ENCODE measurements at regions not wholly inside any gene's neighbourhood (a gene's known extent, or its start where the extent isn't known, plus 50 kb on each side); places are given as distances from the start of the nearest gene placed in this dataset.

DNA sequence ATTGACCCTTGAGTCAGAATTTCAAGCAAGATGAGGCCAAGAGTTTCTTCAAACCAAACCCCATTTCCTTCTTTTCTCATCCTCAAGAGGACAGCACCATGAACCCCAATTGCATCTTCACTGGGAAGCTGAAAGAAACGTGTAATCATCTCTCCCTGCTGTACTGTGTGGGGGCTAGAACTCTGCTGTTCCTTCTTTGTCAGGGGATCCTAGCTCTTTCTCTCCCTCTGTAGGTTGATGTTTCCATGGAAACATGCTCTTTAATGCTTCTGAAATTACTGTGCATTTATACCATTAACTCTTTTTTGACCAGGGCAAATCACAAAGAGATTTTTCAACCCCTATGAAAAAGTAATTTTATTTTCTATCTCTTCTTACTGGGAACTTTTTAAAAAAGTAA, 295.1 kb downstream of the GRIN2B start:
- TF ChIP-seq ZNF282 (IDR thresholded peaks at IDR 0.05; ENCODE audit: partially characterized antibody) (no peak), IRX3 (CRISPR knock-in tag; IDR thresholded peaks at IDR 0.05; ENCODE audit: borderline replicate concordance, low read depth) (no peak), SP2 (CRISPR knock-in tag; IDR thresholded peaks at IDR 0.05) (no peak)
- TF ChIP-seq, protein P1, sequence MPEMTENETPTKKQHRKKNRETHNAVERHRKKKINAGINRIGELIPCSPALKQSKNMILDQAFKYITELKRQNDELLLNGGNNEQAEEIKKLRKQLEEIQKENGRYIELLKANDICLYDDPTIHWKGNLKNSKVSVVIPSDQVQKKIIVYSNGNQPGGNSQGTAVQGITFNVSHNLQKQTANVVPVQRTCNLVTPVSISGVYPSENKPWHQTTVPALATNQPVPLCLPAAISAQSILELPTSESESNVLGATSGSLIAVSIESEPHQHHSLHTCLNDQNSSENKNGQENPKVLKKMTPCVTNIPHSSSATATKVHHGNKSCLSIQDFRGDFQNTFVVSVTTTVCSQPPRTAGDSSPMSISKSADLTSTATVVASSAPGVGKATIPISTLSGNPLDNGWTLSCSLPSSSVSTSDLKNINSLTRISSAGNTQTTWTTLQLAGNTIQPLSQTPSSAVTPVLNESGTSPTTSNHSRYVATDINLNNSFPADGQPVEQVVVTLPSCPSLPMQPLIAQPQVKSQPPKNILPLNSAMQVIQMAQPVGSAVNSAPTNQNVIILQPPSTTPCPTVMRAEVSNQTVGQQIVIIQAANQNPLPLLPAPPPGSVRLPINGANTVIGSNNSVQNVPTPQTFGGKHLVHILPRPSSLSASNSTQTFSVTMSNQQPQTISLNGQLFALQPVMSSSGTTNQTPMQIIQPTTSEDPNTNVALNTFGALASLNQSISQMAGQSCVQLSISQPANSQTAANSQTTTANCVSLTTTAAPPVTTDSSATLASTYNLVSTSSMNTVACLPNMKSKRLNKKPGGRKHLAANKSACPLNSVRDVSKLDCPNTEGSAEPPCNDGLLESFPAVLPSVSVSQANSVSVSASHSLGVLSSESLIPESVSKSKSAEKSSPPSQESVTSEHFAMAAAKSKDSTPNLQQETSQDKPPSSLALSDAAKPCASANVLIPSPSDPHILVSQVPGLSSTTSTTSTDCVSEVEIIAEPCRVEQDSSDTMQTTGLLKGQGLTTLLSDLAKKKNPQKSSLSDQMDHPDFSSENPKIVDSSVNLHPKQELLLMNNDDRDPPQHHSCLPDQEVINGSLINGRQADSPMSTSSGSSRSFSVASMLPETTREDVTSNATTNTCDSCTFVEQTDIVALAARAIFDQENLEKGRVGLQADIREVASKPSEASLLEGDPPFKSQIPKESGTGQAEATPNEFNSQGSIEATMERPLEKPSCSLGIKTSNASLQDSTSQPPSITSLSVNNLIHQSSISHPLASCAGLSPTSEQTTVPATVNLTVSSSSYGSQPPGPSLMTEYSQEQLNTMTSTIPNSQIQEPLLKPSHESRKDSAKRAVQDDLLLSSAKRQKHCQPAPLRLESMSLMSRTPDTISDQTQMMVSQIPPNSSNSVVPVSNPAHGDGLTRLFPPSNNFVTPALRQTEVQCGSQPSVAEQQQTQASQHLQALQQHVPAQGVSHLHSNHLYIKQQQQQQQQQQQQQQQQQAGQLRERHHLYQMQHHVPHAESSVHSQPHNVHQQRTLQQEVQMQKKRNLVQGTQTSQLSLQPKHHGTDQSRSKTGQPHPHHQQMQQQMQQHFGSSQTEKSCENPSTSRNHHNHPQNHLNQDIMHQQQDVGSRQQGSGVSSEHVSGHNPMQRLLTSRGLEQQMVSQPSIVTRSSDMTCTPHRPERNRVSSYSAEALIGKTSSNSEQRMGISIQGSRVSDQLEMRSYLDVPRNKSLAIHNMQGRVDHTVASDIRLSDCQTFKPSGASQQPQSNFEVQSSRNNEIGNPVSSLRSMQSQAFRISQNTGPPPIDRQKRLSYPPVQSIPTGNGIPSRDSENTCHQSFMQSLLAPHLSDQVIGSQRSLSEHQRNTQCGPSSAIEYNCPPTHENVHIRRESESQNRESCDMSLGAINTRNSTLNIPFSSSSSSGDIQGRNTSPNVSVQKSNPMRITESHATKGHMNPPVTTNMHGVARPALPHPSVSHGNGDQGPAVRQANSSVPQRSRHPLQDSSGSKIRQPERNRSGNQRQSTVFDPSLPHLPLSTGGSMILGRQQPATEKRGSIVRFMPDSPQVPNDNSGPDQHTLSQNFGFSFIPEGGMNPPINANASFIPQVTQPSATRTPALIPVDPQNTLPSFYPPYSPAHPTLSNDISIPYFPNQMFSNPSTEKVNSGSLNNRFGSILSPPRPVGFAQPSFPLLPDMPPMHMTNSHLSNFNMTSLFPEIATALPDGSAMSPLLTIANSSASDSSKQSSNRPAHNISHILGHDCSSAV (CRISPR knock-in tag; IDR thresholded peaks at IDR 0.05; ENCODE audit: borderline replicate concordance), result no peak
- TF ChIP-seq, protein P2, sequence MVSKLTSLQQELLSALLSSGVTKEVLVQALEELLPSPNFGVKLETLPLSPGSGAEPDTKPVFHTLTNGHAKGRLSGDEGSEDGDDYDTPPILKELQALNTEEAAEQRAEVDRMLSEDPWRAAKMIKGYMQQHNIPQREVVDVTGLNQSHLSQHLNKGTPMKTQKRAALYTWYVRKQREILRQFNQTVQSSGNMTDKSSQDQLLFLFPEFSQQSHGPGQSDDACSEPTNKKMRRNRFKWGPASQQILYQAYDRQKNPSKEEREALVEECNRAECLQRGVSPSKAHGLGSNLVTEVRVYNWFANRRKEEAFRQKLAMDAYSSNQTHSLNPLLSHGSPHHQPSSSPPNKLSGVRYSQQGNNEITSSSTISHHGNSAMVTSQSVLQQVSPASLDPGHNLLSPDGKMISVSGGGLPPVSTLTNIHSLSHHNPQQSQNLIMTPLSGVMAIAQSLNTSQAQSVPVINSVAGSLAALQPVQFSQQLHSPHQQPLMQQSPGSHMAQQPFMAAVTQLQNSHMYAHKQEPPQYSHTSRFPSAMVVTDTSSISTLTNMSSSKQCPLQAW (CRISPR knock-in tag; IDR thresholded peaks at IDR 0.05), result no peak
- TF ChIP-seq, protein P3, sequence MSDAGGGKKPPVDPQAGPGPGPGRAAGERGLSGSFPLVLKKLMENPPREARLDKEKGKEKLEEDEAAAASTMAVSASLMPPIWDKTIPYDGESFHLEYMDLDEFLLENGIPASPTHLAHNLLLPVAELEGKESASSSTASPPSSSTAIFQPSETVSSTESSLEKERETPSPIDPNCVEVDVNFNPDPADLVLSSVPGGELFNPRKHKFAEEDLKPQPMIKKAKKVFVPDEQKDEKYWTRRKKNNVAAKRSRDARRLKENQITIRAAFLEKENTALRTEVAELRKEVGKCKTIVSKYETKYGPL (CRISPR knock-in tag; IDR thresholded peaks at IDR 0.05), result no peak
- no peak for FAIRE-seq
- ATAC-seq, result no peak
- Histone ChIP-seq H3K27me3 (ENCODE audit: control insufficient read depth in 1 of 2, insufficient read depth in 2 of 2, low read length in 2 of 2) (no peaks in the 10 kb centered on the region), H3K79me2 (ENCODE audit: insufficient read depth, low read length) (no peaks in the 10 kb centered on the region), H3K4me1 (ENCODE audit: insufficient read depth, low read length) (no peaks in the 10 kb centered on the region), H2AFZ (ENCODE audit: low read length) (no peak overlapping the region), H3K27ac (ENCODE audit: extremely low read length, insufficient read depth, low read length) (no peak overlapping the region), H3K36me3 (replicated peaks in 1 of 2; ENCODE audit: control insufficient read depth in 1 of 2, insufficient read depth in 2 of 2, low read length in 2 of 2) (no peaks in the 10 kb centered on the region), H3K4me2 (ENCODE audit: low read depth, low read length) (no peak overlapping the region), H3K4me3 (replicated peaks in 1 of 3; ENCODE audit: insufficient read depth in 1 of 3, low read depth in 2 of 3, low read length in 3 of 3) (no peak overlapping the region), H3K9me3 (ENCODE audit: low read length) (no peaks in the 10 kb centered on the region), H4K20me1 (ENCODE audit: insufficient read depth, low read length) (no peaks in the 10 kb centered on the region), H3K9ac (ENCODE audit: insufficient read depth, low read depth, low read length) (no peak overlapping the region)
- no TSS peak for BruUV-seq (replicated peaks)
- intact Hi-C loops (cut with micrococcal nuclease; ENCODE audit: unreplicated experiment), result no loop called here
- DNase-seq (ENCODE audit: low spot score), result no peak
- ChIA-PET CTCF (ENCODE audit: low intra/inter-chr PET ratio, low total read pairs) (no interaction called here), POLR2A (no interaction called here)
- WGBS (ENCODE audit: low lambda C conversion rate), result 0% methylated on average over 1 of the region's 1 CpG
- in situ Hi-C loops (cut with HindIII; ENCODE audit: extremely low pct_ligation_motif_present, low pct_unique_long_range_greater_than_20kb), result no loop called here

All from HepG2 (cell line).